ENCODE measurements at regions not wholly inside any gene's neighbourhood (a gene's known extent, or its start where the extent isn't known, plus 50 kb on each side); places are given as distances from the start of the nearest gene placed in this dataset.
"Not testable (repeated sequence)": the region's sequence is repeated elsewhere in the genome, so short reads cannot be mapped to it uniquely, and the experiment has no call there.

GRCh38 chr5:8481007-8481406 lies 612.1 kb downstream of the MTRR start:
- no peak for DNase-seq

GRCh38 chr5:8491254-8491653 lies 622.3 kb downstream of the MTRR start:
- no peak for DNase-seq

GRCh38 chr5:8493176-8493575 lies 624.2 kb downstream of the MTRR start:
- no peak for DNase-seq

GRCh38 chr5:8500426-8500825 lies 631.5 kb downstream of the MTRR start:
- peak; percentile 28 for DNase-seq

- no peak for DNase-seq
Measured at GRCh38 chr5:8505196-8505595, 636.2 kb downstream of the MTRR start.

- no peak for DNase-seq
Measured at GRCh38 chr5:8508231-8508630, 639.3 kb downstream of the MTRR start.

GRCh38 chr5:8516356-8516755 lies 647.4 kb downstream of the MTRR start:
- DNase-seq = no peak

GRCh38 chr5:8517456-8517855 lies 648.5 kb downstream of the MTRR start:
- peak; percentile 23 for DNase-seq

GRCh38 chr5:8520917-8521316 lies 652.0 kb downstream of the MTRR start:
- DNase-seq = no peak

GRCh38 chr5:8521991-8522390 lies 653.0 kb downstream of the MTRR start:
- DNase-seq = no peak

GRCh38 chr5:8522646-8523045 lies 653.7 kb downstream of the MTRR start:
- DNase-seq = no peak

GRCh38 chr5:8523501-8523900 lies 654.6 kb downstream of the MTRR start:
- DNase-seq = no peak

GRCh38 chr5:8525819-8526218 lies 656.9 kb downstream of the MTRR start:
- no peak for DNase-seq

- DNase-seq = no peak
Measured at GRCh38 chr5:8528106-8528505, 659.2 kb downstream of the MTRR start.

- DNase-seq = no peak
Measured at GRCh38 chr5:8538821-8539220, 669.9 kb downstream of the MTRR start.

- DNase-seq = no peak
Measured at GRCh38 chr5:8540317-8540716, 671.4 kb downstream of the MTRR start.

GRCh38 chr5:8550921-8551320 lies 682.0 kb downstream of the MTRR start:
- peak; percentile 2 for DNase-seq

- DNase-seq = no peak
Measured at GRCh38 chr5:8553364-8553763, 684.4 kb downstream of the MTRR start.

- DNase-seq = no peak
Measured at GRCh38 chr5:8557728-8558127, 688.8 kb downstream of the MTRR start.

GRCh38 chr5:8560776-8561175 lies 691.8 kb downstream of the MTRR start:
- DNase-seq = no peak

GRCh38 chr5:8561224-8561840 lies 692.4 kb downstream of the MTRR start:
- DNase-seq = no peak

- no peak for DNase-seq
Measured at GRCh38 chr5:8561854-8562253, 692.9 kb downstream of the MTRR start.

GRCh38 chr5:8563540-8563939 lies 694.6 kb downstream of the MTRR start:
- not testable (repeated sequence) for DNase-seq

GRCh38 chr5:8568858-8569257 lies 699.9 kb downstream of the MTRR start:
- DNase-seq = no peak

GRCh38 chr5:8570528-8570927 lies 701.6 kb downstream of the MTRR start:
- DNase-seq = no peak

- DNase-seq = no peak
Measured at GRCh38 chr5:8576178-8576577, 707.2 kb downstream of the MTRR start.
